ENCODE measurements at regions not wholly inside any gene's neighbourhood (a gene's known extent, or its start where the extent isn't known, plus 50 kb on each side); places are given as distances from the start of the nearest gene placed in this dataset.

DNA sequence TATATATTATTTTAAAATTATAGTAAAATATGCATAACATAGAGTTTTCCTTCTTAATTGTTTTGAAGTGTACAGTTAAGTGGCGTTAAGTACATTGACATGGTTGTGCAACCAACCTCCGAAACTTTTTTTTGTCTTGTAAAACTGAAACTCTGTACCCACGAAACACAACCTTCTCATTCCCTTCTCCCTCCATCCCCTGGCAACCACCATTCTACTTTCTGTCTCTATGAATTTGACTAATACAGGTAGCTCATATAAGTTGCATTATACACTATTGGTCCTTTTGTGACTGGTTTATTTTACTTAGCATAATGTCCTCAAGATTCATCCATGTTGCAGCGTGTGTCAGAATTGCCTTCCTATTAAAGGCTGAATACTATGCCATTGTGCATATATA is 179.4 kb downstream of the SATB1 start:
- no peak for FAIRE-seq
- TF ChIP-seq CBX8 (IDR thresholded peaks at IDR 0.05; ENCODE audit: borderline replicate concordance, low read depth, low read length) = no peak
- no peak for TF ChIP-seq RBBP5 (IDR thresholded peaks at IDR 0.05; ENCODE audit: borderline replicate concordance, low read depth, low read length)
- TF ChIP-seq GABPA (IDR thresholded peaks at IDR 0.05; ENCODE audit: borderline replicate concordance, insufficient read depth, low read length) = no peak
- no peak for TF ChIP-seq YY1 (IDR thresholded peaks at IDR 0.05; ENCODE audit: low read depth, low read length)
- TF ChIP-seq SAP30 (IDR thresholded peaks at IDR 0.05; ENCODE audit: insufficient read depth, insufficient replicate concordance, low read length) = no peak
- no peak for TF ChIP-seq SP2 (IDR thresholded peaks at IDR 0.05; ENCODE audit: low read length)
- TF ChIP-seq, protein P1, sequence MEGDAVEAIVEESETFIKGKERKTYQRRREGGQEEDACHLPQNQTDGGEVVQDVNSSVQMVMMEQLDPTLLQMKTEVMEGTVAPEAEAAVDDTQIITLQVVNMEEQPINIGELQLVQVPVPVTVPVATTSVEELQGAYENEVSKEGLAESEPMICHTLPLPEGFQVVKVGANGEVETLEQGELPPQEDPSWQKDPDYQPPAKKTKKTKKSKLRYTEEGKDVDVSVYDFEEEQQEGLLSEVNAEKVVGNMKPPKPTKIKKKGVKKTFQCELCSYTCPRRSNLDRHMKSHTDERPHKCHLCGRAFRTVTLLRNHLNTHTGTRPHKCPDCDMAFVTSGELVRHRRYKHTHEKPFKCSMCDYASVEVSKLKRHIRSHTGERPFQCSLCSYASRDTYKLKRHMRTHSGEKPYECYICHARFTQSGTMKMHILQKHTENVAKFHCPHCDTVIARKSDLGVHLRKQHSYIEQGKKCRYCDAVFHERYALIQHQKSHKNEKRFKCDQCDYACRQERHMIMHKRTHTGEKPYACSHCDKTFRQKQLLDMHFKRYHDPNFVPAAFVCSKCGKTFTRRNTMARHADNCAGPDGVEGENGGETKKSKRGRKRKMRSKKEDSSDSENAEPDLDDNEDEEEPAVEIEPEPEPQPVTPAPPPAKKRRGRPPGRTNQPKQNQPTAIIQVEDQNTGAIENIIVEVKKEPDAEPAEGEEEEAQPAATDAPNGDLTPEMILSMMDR (IDR thresholded peaks at IDR 0.05; ENCODE audit: control extremely low read depth in 1 of 3, insufficient read depth in 1 of 3, low read depth in 1 of 3, low read length in 3 of 3) = no peak
- no peak for TF ChIP-seq SIX5 (IDR thresholded peaks at IDR 0.05; ENCODE audit: low read depth, low read length)
- TF ChIP-seq KDM5A (IDR thresholded peaks at IDR 0.05; ENCODE audit: low read length) = no peak
- no peak for TF ChIP-seq ATF2 (IDR thresholded peaks at IDR 0.05; ENCODE audit: low read length)
- TF ChIP-seq TCF12 (IDR thresholded peaks at IDR 0.05; ENCODE audit: low read depth, low read length) = no peak

More for the DNA sequence above, 179.4 kb downstream of the SATB1 start:
- Histone ChIP-seq H2BK5ac (ENCODE audit: low read depth, low read length) (no peak overlapping the region), H3K36me3 (ENCODE audit: control insufficient read depth in 2 of 4, insufficient read depth in 4 of 4, low read length in 3 of 4) (no peaks in the 10 kb centered on the region), H3K14ac (ENCODE audit: insufficient read length) (no peak overlapping the region), H4K91ac (replicated peaks; ENCODE audit: insufficient read length, low read length) (no peak overlapping the region), H3K4me1 (replicated peaks in 1 of 4; ENCODE audit: control insufficient read depth in 3 of 4, insufficient read depth in 4 of 4, low read length in 3 of 4) (peaks cover 0 to 6% (median 0%) of the 10 kb centered on the region in 4 experiments; a peak in 1 of 7 replicates), H2BK12ac (ENCODE audit: low read depth, low read length) (no peak overlapping the region), H3K79me1 (ENCODE audit: low read depth, low read length) (no peaks in the 10 kb centered on the region), H4K5ac (ENCODE audit: insufficient read length, low read depth, low read length) (no peak overlapping the region), H3K56ac (replicated peaks; ENCODE audit: insufficient read length, low read depth, low read length) (no peak overlapping the region), H2BK120ac (replicated peaks; ENCODE audit: low read depth, low read length) (no peak overlapping the region), H3K9ac (replicated peaks in 1 of 4; ENCODE audit: extremely low read depth in 1 of 4, low read depth in 3 of 4, low read length in 3 of 4) (no peak overlapping the region), H3K9me3 (ENCODE audit: insufficient read depth in 2 of 2, low read depth in 1 of 2, low read length in 1 of 2) (no peaks in the 10 kb centered on the region), H2BK20ac (ENCODE audit: low read length) (no peak overlapping the region), H3K18ac (ENCODE audit: extremely low read depth, low read length) (no peak overlapping the region), H3K4ac (replicated peaks; ENCODE audit: insufficient read length, low read depth, low read length) (no peak overlapping the region), H2BK15ac (ENCODE audit: low read length) (no peak overlapping the region), H3K23me2 (ENCODE audit: low read depth, low read length) (no peaks in the 10 kb centered on the region), H2AFZ (ENCODE audit: low read length) (no peak overlapping the region), H3K4me3 (ENCODE audit: extremely low read depth in 1 of 4, insufficient read depth in 2 of 4, low read depth in 3 of 4, low read length in 4 of 4) (no peak overlapping the region), H4K8ac (ENCODE audit: extremely low read depth, insufficient read depth, low read length) (no peak overlapping the region), H3K4me2 (ENCODE audit: insufficient read depth in 1 of 2, low read depth in 2 of 2, low read length in 2 of 2) (no peak overlapping the region), H3K27ac (ENCODE audit: low read depth, low read length) (no peak overlapping the region), H2AK5ac (ENCODE audit: low read depth, low read length) (no peak overlapping the region), H4K20me1 (replicated peaks in 1 of 2; ENCODE audit: control insufficient read depth in 1 of 2, insufficient read depth in 2 of 2, low read length in 2 of 2) (no peaks in the 10 kb centered on the region), H3K27me3 (replicated peaks in 1 of 4; ENCODE audit: control insufficient read depth in 3 of 4, extremely low read depth in 1 of 4, insufficient read depth in 3 of 4, low read length in 3 of 4) (no peaks in the 10 kb centered on the region), H3K79me2 (ENCODE audit: control insufficient read depth in 1 of 2, insufficient read depth in 2 of 2, low read length in 2 of 2) (no peaks in the 10 kb centered on the region), H3K23ac (ENCODE audit: insufficient read length) (no peak overlapping the region)
- 94% methylated on average over 4 of the region's 4 CpGs; no CpG with 5 or more reads in 1 of the 2 experiments for WGBS, 2 experiments (ENCODE audit: extremely low coverage in 1 of 2, insufficient coverage in 1 of 2, insufficient read length in 1 of 2, insufficient replicate concordance in 2 of 2, low coverage in 1 of 2, low lambda C conversion rate in 2 of 2, missing lambda C conversion rate in 1 of 2)
- CTCF ChIA-PET (ENCODE audit: partially characterized antibody) = no interaction called here
- POLR2A ChIA-PET (ENCODE audit: partially characterized antibody) = no interaction called here
- DNase-seq (ENCODE audit: low read depth in 1 of 2, low spot score in 2 of 2) = no peak

All from H1 (cell line).